ENCODE measurements at regions not wholly inside any gene's neighbourhood (a gene's known extent, or its start where the extent isn't known, plus 50 kb on each side); places are given as distances from the start of the nearest gene placed in this dataset.
"Not testable (repeated sequence)": the region's sequence is repeated elsewhere in the genome, so short reads cannot be mapped to it uniquely, and the experiment has no call there.

DNA sequence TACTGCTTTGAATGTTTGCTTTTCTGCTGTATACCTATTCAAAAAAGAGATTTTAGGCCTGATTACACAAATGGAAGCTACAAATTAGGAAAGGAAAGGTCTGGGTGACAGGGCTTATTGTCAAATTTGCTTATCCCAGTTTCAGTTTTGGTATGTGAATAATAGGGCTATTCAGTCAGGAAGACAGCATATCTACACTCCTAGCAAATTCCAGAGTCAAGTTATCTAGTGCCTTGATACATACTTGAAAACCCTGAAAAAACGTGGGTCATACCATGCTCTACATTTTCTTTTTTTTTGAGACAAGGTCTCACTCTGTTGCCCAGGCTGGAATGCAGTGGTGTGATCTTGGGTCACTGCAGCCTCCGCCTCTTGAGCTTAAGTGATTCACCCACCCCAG is 59.2 kb upstream of the CCDC180 start:
- TF ChIP-seq EZH2phosphoT487 (IDR thresholded peaks at IDR 0.05; ENCODE audit: insufficient read depth, low read depth); EZH2 (IDR thresholded peaks at IDR 0.05; ENCODE audit: insufficient read depth, poor library complexity, severe bottlenecking): not testable (repeated sequence)
